Suprapubic skin (tissue), 4 donors: ENCODE measurements at regions not wholly inside any gene's neighbourhood (a gene's known extent, or its start where the extent isn't known, plus 50 kb on each side); places are given as distances from the start of the nearest gene placed in this dataset.

ENCODE experiments used
- EP300 ChIP-seq: sonication (generic); formaldehyde crosslinking; IDR thresholded peaks from one replicate; pipeline ENCODE4 v1.6.1; 2017; ENCODE audit warnings: antibody characterized with exemption
- POLR2A ChIP-seq, 2 donors: fragments of 450-650 bp; IDR thresholded peaks; one replicate each; pipeline ENCODE4 v1.6.1; 2017; ENCODE audit warnings: antibody characterized with exemption in 2 of 2, mild to moderate bottlenecking in 2 of 2, moderate library complexity in 2 of 2
- POLR2AphosphoS5 ChIP-seq, 3 donors: sonication (generic); formaldehyde crosslinking; IDR thresholded peaks; one replicate each; pipeline ENCODE4 v1.6.1; 2017; ENCODE audit warnings: antibody characterized with exemption in 3 of 3
- TF ChIP-seq, protein P1 (sequence below), 2 donors: fragments of 200-600 bp in 1 of 2; fragments of 450-650 bp in 1 of 2; sonication (generic) in 1 of 2; IDR thresholded peaks; one replicate each; pipeline ENCODE4 v1.5.1; 2016 to 2019; ENCODE audit warnings: antibody characterized with exemption in 2 of 2, mild to moderate bottlenecking in 1 of 2, moderate library complexity in 1 of 2

DNA sequence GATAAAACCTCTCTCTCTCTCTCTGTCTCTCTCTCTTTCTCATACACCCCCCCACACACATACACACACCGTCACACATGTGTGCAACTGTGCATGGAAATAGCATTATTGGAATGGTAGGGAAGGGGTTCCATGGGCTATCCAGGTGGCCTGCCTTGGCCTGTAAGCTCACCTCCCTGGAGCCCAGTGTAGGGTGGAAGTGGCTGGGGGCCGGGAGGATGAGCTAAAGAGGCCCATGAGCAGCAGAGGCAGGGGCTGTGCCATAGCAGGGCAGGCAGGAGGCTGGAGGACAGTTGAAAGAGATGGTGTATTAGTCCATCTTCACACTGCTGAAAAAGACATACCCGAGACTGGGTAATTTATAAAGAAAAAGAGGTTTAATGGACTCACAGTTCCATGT is 74.2 kb downstream of the CYTL1 start:
- no peak for TF ChIP-seq POLR2AphosphoS5 (IDR thresholded peaks at IDR 0.05)
- TF ChIP-seq, protein P1, sequence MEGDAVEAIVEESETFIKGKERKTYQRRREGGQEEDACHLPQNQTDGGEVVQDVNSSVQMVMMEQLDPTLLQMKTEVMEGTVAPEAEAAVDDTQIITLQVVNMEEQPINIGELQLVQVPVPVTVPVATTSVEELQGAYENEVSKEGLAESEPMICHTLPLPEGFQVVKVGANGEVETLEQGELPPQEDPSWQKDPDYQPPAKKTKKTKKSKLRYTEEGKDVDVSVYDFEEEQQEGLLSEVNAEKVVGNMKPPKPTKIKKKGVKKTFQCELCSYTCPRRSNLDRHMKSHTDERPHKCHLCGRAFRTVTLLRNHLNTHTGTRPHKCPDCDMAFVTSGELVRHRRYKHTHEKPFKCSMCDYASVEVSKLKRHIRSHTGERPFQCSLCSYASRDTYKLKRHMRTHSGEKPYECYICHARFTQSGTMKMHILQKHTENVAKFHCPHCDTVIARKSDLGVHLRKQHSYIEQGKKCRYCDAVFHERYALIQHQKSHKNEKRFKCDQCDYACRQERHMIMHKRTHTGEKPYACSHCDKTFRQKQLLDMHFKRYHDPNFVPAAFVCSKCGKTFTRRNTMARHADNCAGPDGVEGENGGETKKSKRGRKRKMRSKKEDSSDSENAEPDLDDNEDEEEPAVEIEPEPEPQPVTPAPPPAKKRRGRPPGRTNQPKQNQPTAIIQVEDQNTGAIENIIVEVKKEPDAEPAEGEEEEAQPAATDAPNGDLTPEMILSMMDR (IDR thresholded peaks at IDR 0.05): no peak
- TF ChIP-seq POLR2A (IDR thresholded peaks at IDR 0.05): no peak
- TF ChIP-seq EP300: no peak
